ENCODE measurements at regions not wholly inside any gene's neighbourhood (a gene's known extent, or its start where the extent isn't known, plus 50 kb on each side); places are given as distances from the start of the nearest gene placed in this dataset.

GRCh38 chr10:126734967-126735366, 64.5 kb upstream of the C10orf90 start:
- Histone ChIP-seq H4K20me1 (ENCODE audit: insufficient read depth, low read length) (no peaks in the 10 kb centered on the region), H3K9ac (ENCODE audit: low read length) (no peak overlapping the region), H3K4me3 (ENCODE audit: insufficient read depth, low read depth, low read length) (no peak overlapping the region), H3K27ac (ENCODE audit: low read depth, low read length) (no peak overlapping the region), H3K9me3 (ENCODE audit: insufficient read depth, low read depth, low read length) (no peaks in the 10 kb centered on the region), H3K79me2 (ENCODE audit: insufficient read depth, low read length) (no peaks in the 10 kb centered on the region), H3K36me3 (ENCODE audit: insufficient read depth, low read length) (no peaks in the 10 kb centered on the region), H3K4me1 (ENCODE audit: insufficient read depth, low read length) (no peaks in the 10 kb centered on the region), H3K27me3 (ENCODE audit: insufficient read depth, low read length) (peaks cover 9% of the 10 kb centered on the region), H2AFZ (ENCODE audit: low read depth, low read length) (no peak overlapping the region), H3K4me2 (ENCODE audit: low read length) (no peak overlapping the region)
- H3K4me3 Mint-ChIP-seq (ENCODE audit: unreplicated experiment) = no peak overlapping the region
- H3K27me3 Mint-ChIP-seq (ENCODE audit: low read depth, unreplicated experiment) = peaks cover 6% of the 10 kb centered on the region
- no peak for TF ChIP-seq EZH2 (IDR thresholded peaks at IDR 0.05; ENCODE audit: insufficient read depth, low read length)
- TF ChIP-seq CTCF (IDR thresholded peaks at IDR 0.05; ENCODE audit: insufficient read depth, low read depth, low read length) = no peak
- H3K4me1 Mint-ChIP-seq (ENCODE audit: low read depth, unreplicated experiment) = no peaks in the 10 kb centered on the region
- H3K27ac Mint-ChIP-seq (ENCODE audit: unreplicated experiment) = no peak overlapping the region
- no peak for FAIRE-seq
- no peak for DNase-seq (ENCODE audit: low read depth)
- H3K9me3 Mint-ChIP-seq (ENCODE audit: unreplicated experiment) = no peaks in the 10 kb centered on the region
- H3K36me3 Mint-ChIP-seq (ENCODE audit: low read depth, unreplicated experiment) = no peaks in the 10 kb centered on the region

- no peaks in the 10 kb centered on the region for H3K36me3 Mint-ChIP-seq (ENCODE audit: low read depth, unreplicated experiment)
Observed at GRCh38 chr10:126736142-126736541, 65.6 kb upstream of the C10orf90 start.

More at GRCh38 chr10:126736142-126736541, 65.6 kb upstream of the C10orf90 start:
- no peaks in the 10 kb centered on the region for H3K4me1 ChIP-seq (ENCODE audit: insufficient read depth, low read length)
- Mint-ChIP-seq H3K27me3 (ENCODE audit: low read depth, unreplicated experiment) (peaks cover 3% of the 10 kb centered on the region), H3K27ac (ENCODE audit: unreplicated experiment) (no peak overlapping the region), H3K4me1 (ENCODE audit: low read depth, unreplicated experiment) (no peaks in the 10 kb centered on the region), H3K9me3 (ENCODE audit: unreplicated experiment) (no peaks in the 10 kb centered on the region), H3K4me3 (ENCODE audit: unreplicated experiment) (no peak overlapping the region)
- peaks cover 8% of the 10 kb centered on the region for H3K27me3 ChIP-seq (ENCODE audit: insufficient read depth, low read length)
- TF ChIP-seq CTCF (IDR thresholded peaks at IDR 0.05; ENCODE audit: insufficient read depth, low read depth, low read length) (no peak), EZH2 (IDR thresholded peaks at IDR 0.05; ENCODE audit: insufficient read depth, low read length) (no peak)
- no peak overlapping the region for H3K4me3 ChIP-seq (ENCODE audit: insufficient read depth, low read depth, low read length)
- FAIRE-seq (no peak), DNase-seq (ENCODE audit: low read depth) (no peak)
- no peaks in the 10 kb centered on the region for H3K36me3 ChIP-seq (ENCODE audit: insufficient read depth, low read length)
- H3K9ac ChIP-seq (ENCODE audit: low read length) = no peak overlapping the region
- H2AFZ ChIP-seq (ENCODE audit: low read depth, low read length) = no peak overlapping the region
- no peak overlapping the region for H3K4me2 ChIP-seq (ENCODE audit: low read length)
- no peaks in the 10 kb centered on the region for H3K79me2 ChIP-seq (ENCODE audit: insufficient read depth, low read length)
- no peak overlapping the region for H3K27ac ChIP-seq (ENCODE audit: low read depth, low read length)
- H3K9me3 ChIP-seq (ENCODE audit: insufficient read depth, low read depth, low read length) = no peaks in the 10 kb centered on the region
- no peaks in the 10 kb centered on the region for H4K20me1 ChIP-seq (ENCODE audit: insufficient read depth, low read length)
